ENCODE measurements at regions not wholly inside any gene's neighbourhood (a gene's known extent, or its start where the extent isn't known, plus 50 kb on each side); places are given as distances from the start of the nearest gene placed in this dataset.

GRCh38 chr6:96460052-96460700 is 61.4 kb upstream of the UFL1 start:
- CTCF ChIA-PET: no interaction called here
- POLR2A ChIA-PET: no interaction called here

- CTCF ChIA-PET: interaction anchor here (1.7 kb wide), 1 partner anchor 9 kb away, joined by 4 read pairs; no protein-coding TSS in a partner anchor
- POLR2A ChIA-PET: no interaction called here
Measured at GRCh38 chr6:96465321-96465903, 56.2 kb upstream of the UFL1 start.

GRCh38 chr6:96466147-96466863 is 55.3 kb upstream of the UFL1 start:
- CTCF ChIA-PET: interaction anchor here (1.7 kb wide), 1 partner anchor 10 kb away, joined by 4 read pairs; no protein-coding TSS in a partner anchor
- POLR2A ChIA-PET: interaction anchor here (0.9 kb wide), 1 partner anchor 56 kb away, joined by 3 read pairs; the partner anchor contains the start of gene UFL1

GRCh38 chr6:96467814-96468213 is 53.8 kb upstream of the UFL1 start:
- CTCF ChIA-PET: interaction anchor here (0.7 kb wide), 1 partner anchor 74 kb away, joined by 3 read pairs; no protein-coding TSS in a partner anchor
- POLR2A ChIA-PET: no interaction called here

DNA sequence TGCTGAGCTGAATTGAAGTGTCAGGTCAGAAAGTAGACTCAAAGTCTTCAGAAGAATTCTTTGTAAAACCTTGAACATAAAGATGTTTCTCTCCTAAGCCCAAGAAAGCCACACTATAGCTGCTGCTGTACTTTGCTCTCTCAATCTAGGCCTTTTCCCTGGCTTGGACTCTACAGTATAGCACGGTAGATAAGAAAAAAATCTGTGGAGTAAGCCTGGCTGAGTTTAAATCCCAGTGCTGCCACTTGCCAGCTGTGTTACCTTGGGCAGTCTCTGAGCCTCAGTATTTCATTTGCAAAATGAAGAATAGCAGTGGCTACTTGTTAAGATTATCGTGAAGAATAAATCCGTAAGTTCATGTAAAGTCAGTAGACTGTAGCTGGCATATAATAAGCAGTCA is 53.3 kb upstream of the UFL1 start:
- CTCF ChIA-PET: interaction anchor here (0.7 kb wide), 1 partner anchor 75 kb away, joined by 3 read pairs; no protein-coding TSS in a partner anchor
- POLR2A ChIA-PET: no interaction called here

DNA sequence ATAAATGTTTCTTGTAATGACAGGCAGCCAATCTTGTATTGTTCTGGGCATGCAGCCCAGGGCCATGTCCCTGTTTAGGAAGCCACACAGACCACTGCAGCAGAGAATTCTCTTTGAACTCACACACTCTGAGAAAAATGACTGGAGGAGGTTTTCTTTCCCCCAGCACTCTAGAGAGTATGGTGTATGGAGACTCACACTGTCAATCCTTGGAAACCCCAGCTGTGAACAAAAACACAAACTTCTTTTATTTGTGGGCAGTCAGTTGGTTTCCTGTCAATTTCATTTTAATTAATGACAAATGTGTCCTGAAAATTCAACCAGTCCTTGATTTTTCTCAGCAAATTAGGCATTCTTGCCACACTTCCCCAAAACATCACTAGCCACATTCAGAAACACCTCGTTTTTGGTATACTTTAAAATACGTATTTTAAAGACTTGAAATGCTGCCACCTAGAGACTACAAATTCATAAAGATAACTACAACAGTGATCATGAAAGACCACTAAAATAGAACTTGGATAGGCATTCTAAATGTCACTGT is 52.9 kb upstream of the UFL1 start:
- POLR2A ChIA-PET: no interaction called here
- CTCF ChIA-PET: interaction anchor here (0.7 kb wide), 1 partner anchor 75 kb away, joined by 3 read pairs; no protein-coding TSS in a partner anchor

DNA sequence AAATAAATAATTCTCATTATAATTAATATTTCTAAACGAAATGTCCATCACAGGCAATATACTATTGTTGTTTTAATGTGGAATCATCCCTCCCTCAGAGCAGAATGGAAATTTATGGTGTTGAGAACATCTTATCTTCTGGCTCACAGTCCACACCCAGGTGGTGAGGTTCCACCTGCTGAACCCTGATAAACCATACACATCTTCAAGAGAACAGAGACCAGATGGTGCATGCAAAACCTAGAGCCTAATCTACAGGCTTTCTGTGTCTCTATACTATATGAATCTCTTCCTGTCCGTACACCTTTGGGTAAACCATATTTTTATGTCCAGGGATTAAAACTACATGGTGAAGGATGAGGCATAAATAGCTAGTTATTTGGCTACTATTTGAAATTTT is 52.3 kb upstream of the UFL1 start:
- POLR2A ChIA-PET: no interaction called here
- CTCF ChIA-PET: no interaction called here

GRCh38 chr6:96470296-96470695 is 51.3 kb upstream of the UFL1 start:
- CTCF ChIA-PET: no interaction called here

More at GRCh38 chr6:96470296-96470695, 51.3 kb upstream of the UFL1 start:
- POLR2A ChIA-PET: no interaction called here

All from activated CD8-positive, alpha-beta memory T cell treated with anti-CD3 and anti-CD28 coated beads for 36 hours (primary cell).